HL-60 (cell line): ENCODE measurements at regions not wholly inside any gene's neighbourhood (a gene's known extent, or its start where the extent isn't known, plus 50 kb on each side); places are given as distances from the start of the nearest gene placed in this dataset.

Experiments used
- GABPA ChIP-seq: IDR thresholded peaks from 2 replicates; pipeline ENCODE4 v1.6.1; 2012; ENCODE audit warnings: low read depth
- TF ChIP-seq, protein P1 (sequence below): IDR thresholded peaks from one replicate; pipeline ENCODE4 v1.5.1; 2011; ENCODE audit warnings: low read length, control low read depth, inconsistent platforms; ENCODE audit not compliant: insufficient read depth

DNA sequence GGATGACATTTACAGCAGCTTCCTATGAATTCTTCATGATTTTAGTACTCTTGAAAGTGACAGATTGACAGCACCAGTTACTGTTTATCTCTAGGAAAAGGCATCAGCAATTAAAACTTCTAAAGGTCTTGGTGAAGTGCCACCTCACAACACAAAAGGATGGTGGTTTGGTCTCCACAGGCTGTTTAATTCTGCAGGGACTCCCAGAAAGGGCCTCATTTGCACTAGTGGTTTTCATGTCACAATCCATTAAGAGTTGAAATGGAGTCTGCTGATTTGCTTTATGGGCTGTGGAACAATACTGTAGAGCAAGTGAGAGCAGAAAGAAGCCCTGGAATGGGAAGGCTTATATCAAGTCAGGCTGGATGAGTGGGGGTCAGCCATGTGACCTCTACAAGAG, 225.3 kb upstream of the KCNMB2 start:
- TF ChIP-seq, protein P1, sequence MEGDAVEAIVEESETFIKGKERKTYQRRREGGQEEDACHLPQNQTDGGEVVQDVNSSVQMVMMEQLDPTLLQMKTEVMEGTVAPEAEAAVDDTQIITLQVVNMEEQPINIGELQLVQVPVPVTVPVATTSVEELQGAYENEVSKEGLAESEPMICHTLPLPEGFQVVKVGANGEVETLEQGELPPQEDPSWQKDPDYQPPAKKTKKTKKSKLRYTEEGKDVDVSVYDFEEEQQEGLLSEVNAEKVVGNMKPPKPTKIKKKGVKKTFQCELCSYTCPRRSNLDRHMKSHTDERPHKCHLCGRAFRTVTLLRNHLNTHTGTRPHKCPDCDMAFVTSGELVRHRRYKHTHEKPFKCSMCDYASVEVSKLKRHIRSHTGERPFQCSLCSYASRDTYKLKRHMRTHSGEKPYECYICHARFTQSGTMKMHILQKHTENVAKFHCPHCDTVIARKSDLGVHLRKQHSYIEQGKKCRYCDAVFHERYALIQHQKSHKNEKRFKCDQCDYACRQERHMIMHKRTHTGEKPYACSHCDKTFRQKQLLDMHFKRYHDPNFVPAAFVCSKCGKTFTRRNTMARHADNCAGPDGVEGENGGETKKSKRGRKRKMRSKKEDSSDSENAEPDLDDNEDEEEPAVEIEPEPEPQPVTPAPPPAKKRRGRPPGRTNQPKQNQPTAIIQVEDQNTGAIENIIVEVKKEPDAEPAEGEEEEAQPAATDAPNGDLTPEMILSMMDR: no peak
- no peak for TF ChIP-seq GABPA
